ENCODE measurements at regions not wholly inside any gene's neighbourhood (a gene's known extent, or its start where the extent isn't known, plus 50 kb on each side); places are given as distances from the start of the nearest gene placed in this dataset.

DNA sequence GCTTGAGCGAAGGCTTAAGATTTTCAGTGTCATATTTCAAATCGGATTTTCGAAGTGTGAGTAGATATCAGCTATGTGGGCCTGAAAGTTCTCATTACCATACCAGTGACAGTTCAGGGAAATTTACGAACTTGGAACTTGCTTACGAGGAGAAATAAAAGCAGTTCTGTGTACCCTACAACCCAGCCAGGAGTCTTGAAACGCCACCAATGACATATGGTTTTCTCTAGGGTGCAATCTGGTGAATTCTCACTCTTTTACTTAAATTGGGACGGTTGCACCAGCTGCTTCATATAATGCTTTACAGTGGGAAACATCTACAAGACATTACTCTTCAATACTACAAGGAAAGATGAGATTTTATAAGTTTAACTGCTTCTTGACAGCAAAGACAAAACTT, 253.6 kb upstream of the FOXK1 start:
- no peaks in the 10 kb centered on the region for H3K36me3 ChIP-seq (ENCODE audit: control insufficient read depth, low read length)
- no peak overlapping the region for H3K27ac ChIP-seq (ENCODE audit: low read depth, low read length)
- no peaks in the 10 kb centered on the region for H3K27me3 ChIP-seq (ENCODE audit: control insufficient read depth, low read length)
- no peaks in the 10 kb centered on the region for H3K9me2 ChIP-seq (replicated peaks; ENCODE audit: control insufficient read depth, low read length)
- H3K9me3 ChIP-seq (ENCODE audit: control insufficient read depth, insufficient read depth, low read length): peaks cover 16% of the 10 kb centered on the region; the same call in 1 of the 2 replicates
- no peak overlapping the region for H3K4me2 ChIP-seq (ENCODE audit: low read length)
- TF ChIP-seq, protein P1, sequence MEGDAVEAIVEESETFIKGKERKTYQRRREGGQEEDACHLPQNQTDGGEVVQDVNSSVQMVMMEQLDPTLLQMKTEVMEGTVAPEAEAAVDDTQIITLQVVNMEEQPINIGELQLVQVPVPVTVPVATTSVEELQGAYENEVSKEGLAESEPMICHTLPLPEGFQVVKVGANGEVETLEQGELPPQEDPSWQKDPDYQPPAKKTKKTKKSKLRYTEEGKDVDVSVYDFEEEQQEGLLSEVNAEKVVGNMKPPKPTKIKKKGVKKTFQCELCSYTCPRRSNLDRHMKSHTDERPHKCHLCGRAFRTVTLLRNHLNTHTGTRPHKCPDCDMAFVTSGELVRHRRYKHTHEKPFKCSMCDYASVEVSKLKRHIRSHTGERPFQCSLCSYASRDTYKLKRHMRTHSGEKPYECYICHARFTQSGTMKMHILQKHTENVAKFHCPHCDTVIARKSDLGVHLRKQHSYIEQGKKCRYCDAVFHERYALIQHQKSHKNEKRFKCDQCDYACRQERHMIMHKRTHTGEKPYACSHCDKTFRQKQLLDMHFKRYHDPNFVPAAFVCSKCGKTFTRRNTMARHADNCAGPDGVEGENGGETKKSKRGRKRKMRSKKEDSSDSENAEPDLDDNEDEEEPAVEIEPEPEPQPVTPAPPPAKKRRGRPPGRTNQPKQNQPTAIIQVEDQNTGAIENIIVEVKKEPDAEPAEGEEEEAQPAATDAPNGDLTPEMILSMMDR (IDR thresholded peaks at IDR 0.05; ENCODE audit: low read depth, low read length, poor library complexity, severe bottlenecking): no peak
- no peak for TF ChIP-seq EZH2phosphoT487 (IDR thresholded peaks at IDR 0.05; ENCODE audit: borderline replicate concordance, low read length)
- no peak overlapping the region for H3K4me3 ChIP-seq (ENCODE audit: low read length)
- H3F3A ChIP-seq (ENCODE audit: control insufficient read depth, insufficient read depth): no peaks in the 10 kb centered on the region
- H4K20me1 ChIP-seq (ENCODE audit: control insufficient read depth, insufficient read depth, low read depth, low read length): no peaks in the 10 kb centered on the region
- H3K4me1 ChIP-seq (ENCODE audit: control insufficient read depth, low read length): no peaks in the 10 kb centered on the region
- no peaks in the 10 kb centered on the region for H3K79me2 ChIP-seq (ENCODE audit: control insufficient read depth, low read length)

DNA sequence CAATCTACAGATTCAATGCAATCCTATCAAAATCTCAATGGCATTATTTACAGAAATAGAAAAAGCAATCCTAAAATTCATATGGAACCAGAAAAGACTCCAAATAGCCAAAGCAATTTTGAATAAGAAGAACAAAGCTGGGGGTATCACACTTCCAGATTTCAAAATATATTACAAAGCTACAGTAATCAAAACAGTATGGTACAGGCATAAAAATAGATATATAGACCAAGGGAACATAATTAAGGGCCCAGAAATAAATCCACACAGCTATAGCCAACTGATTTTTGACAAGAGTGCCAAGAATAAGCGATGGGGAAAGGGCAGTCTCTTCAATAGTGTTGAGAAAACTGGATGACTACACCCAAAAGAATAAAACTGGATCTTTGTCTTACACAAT, 251.9 kb upstream of the FOXK1 start:
- Histone ChIP-seq H3K36me3 (ENCODE audit: control insufficient read depth, low read length) (no peaks in the 10 kb centered on the region), H3K79me2 (ENCODE audit: control insufficient read depth, low read length) (no peaks in the 10 kb centered on the region), H3K9me3 (ENCODE audit: control insufficient read depth, insufficient read depth, low read length) (peaks cover 11% of the 10 kb centered on the region; the same call in 1 of the 2 replicates), H3K4me3 (ENCODE audit: low read length) (no peak overlapping the region), H3K4me2 (ENCODE audit: low read length) (no peak overlapping the region), H3K9me2 (replicated peaks; ENCODE audit: control insufficient read depth, low read length) (no peaks in the 10 kb centered on the region), H3K27me3 (ENCODE audit: control insufficient read depth, low read length) (no peaks in the 10 kb centered on the region), H3F3A (ENCODE audit: control insufficient read depth, insufficient read depth) (no peaks in the 10 kb centered on the region), H3K4me1 (ENCODE audit: control insufficient read depth, low read length) (no peaks in the 10 kb centered on the region), H3K27ac (ENCODE audit: low read depth, low read length) (no peak overlapping the region), H4K20me1 (ENCODE audit: control insufficient read depth, insufficient read depth, low read depth, low read length) (no peaks in the 10 kb centered on the region)
- TF ChIP-seq EZH2phosphoT487 (IDR thresholded peaks at IDR 0.05; ENCODE audit: borderline replicate concordance, low read length): no peak
- TF ChIP-seq, protein P1 (IDR thresholded peaks at IDR 0.05; ENCODE audit: low read depth, low read length, poor library complexity, severe bottlenecking): no peak

DNA sequence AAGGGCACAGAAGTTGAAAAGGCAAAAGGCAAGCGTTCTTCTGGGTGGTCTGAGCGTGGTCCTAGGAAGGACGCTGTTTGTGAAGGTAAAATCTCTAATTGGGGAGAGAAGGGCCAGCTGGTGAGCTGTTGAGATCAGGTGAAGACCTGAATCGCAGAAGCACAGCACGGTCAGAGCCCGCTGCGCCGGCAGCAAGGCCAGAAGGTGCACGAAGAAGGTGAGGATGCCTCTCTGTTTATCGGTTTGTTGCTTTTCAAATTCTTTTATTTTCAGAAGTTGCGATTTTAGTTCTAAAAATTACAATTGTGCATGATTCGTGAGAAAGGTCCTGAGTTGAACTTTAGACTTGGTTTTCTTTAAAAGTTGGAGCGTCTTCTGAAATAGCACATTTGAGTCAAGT, 247.8 kb upstream of the FOXK1 start:
- no peaks in the 10 kb centered on the region for H3K4me1 ChIP-seq (ENCODE audit: control insufficient read depth, low read length)
- H3K9me2 ChIP-seq (replicated peaks; ENCODE audit: control insufficient read depth, low read length): no peaks in the 10 kb centered on the region
- no peak overlapping the region for H3K27ac ChIP-seq (ENCODE audit: low read depth, low read length)
- no peaks in the 10 kb centered on the region for H3K36me3 ChIP-seq (ENCODE audit: control insufficient read depth, low read length)
- no peaks in the 10 kb centered on the region for H3F3A ChIP-seq (ENCODE audit: control insufficient read depth, insufficient read depth)
- H3K79me2 ChIP-seq (ENCODE audit: control insufficient read depth, low read length): no peaks in the 10 kb centered on the region
- H3K9me3 ChIP-seq (ENCODE audit: control insufficient read depth, insufficient read depth, low read length): peaks cover 4% of the 10 kb centered on the region; the same call in 1 of the 2 replicates
- no peak overlapping the region for H3K4me3 ChIP-seq (ENCODE audit: low read length)
- H3K27me3 ChIP-seq (ENCODE audit: control insufficient read depth, low read length): no peaks in the 10 kb centered on the region
- no peak overlapping the region for H3K4me2 ChIP-seq (ENCODE audit: low read length)
- TF ChIP-seq EZH2phosphoT487 (IDR thresholded peaks at IDR 0.05; ENCODE audit: borderline replicate concordance, low read length): no peak
- TF ChIP-seq, protein P1 (IDR thresholded peaks at IDR 0.05; ENCODE audit: low read depth, low read length, poor library complexity, severe bottlenecking): no peak
- no peaks in the 10 kb centered on the region for H4K20me1 ChIP-seq (ENCODE audit: control insufficient read depth, insufficient read depth, low read depth, low read length)

All from DOHH2 (cell line).